Prostate gland (tissue), 2 donors: ENCODE measurements at regions not wholly inside any gene's neighbourhood (a gene's known extent, or its start where the extent isn't known, plus 50 kb on each side); places are given as distances from the start of the nearest gene placed in this dataset.

Experiments used
- DNase-seq: peaks from one replicate; pipeline ENCODE4 v3.0.0-alpha.2; 2019; ENCODE audit warnings: low spot score
- H3K27ac ChIP-seq, 2 donors: fragments of 200-600 bp; sonication (generic); 2 replicates each; pipeline ENCODE4 v1.5.1; 2017 to 2019
- H3K27me3 ChIP-seq: fragments of 200-600 bp; sonication (generic); replicated peaks from 2 replicates; pipeline ENCODE4 v1.5.1; 2019; ENCODE audit not compliant: insufficient read depth
- H3K36me3 ChIP-seq, 2 donors: fragments of 200-600 bp; sonication (generic); 1 replicate in 1 of 2; 2 replicates in 1 of 2; pipeline versions ENCODE4 v1.5.1 to v1.8.1; 2017 to 2019
- H3K4me1 ChIP-seq: fragments of 200-600 bp; sonication (generic); replicated peaks from 2 replicates; pipeline ENCODE4 v1.5.1; 2019
- H3K4me3 ChIP-seq, 2 donors: fragments of 200-600 bp; sonication (generic); 2 replicates each; pipeline ENCODE4 v1.5.1; 2017 to 2019
- H3K9me3 ChIP-seq: fragments of 200-600 bp; sonication (generic); 2 replicates; pipeline ENCODE4 v1.5.1; 2017
- CTCF ChIP-seq, 4 experiments: fragments of 200-600 bp in 2 of 4; fragments of 450-650 bp in 2 of 4; sonication (generic) in 2 of 4; IDR thresholded peaks; 1 replicate in 3 of 4; 2 replicates in 1 of 4; pipeline ENCODE4 v1.5.1; 2016 to 2019; ENCODE audit warnings: antibody characterized with exemption in 4 of 4, mild to moderate bottlenecking in 2 of 4, moderate library complexity in 2 of 4
- POLR2A ChIP-seq: fragments of 450-650 bp; IDR thresholded peaks from one replicate; pipeline ENCODE4 v1.6.1; 2016; ENCODE audit warnings: antibody characterized with exemption, mild to moderate bottlenecking
- POLR2AphosphoS5 ChIP-seq: sonication (generic); formaldehyde crosslinking; IDR thresholded peaks from one replicate; pipeline ENCODE4 v1.6.1; 2017; ENCODE audit warnings: antibody characterized with exemption
- WGBS: methylation state at CpG from one replicate; pipeline ENCODE4 v1.1.5; 2018; 5-methylcytosine and 5-hydroxymethylcytosine counted together
- intact Hi-C: fragments of 100-400 bp; cut with DNase I; formaldehyde crosslinking; loops from one replicate; pipeline ENCODE4 v1.14.2; 2022
- small RNA-seq, 2 donors: library from RNA; depleted of rRNA; stranded (forward); fragments of <200 nt; gene quantifications; one replicate each; pipeline ENCODE3, GENCODE V24; 2016

- intact Hi-C loops = no loop called here
- DNase-seq = no peak
These were observed 148.8 kb downstream of the GATB start for GRCh38 chr4:151611960-151612359.

GRCh38 chr4:151613290-151613689, 147.5 kb downstream of the GATB start:
- no peak for DNase-seq
- no peak overlapping the region for H3K27ac ChIP-seq
- WGBS = 94% methylated on average over 3 of the region's 3 CpGs
- no peak overlapping the region for H3K4me3 ChIP-seq
- TF ChIP-seq POLR2AphosphoS5 (no peak), CTCF (IDR thresholded peaks at IDR 0.05) (no peak), POLR2A (no peak)
- H3K27me3 ChIP-seq = no peaks in the 10 kb centered on the region
- intact Hi-C loops = no loop called here
- H3K36me3 ChIP-seq = no peaks in the 10 kb centered on the region
- no peaks in the 10 kb centered on the region for H3K9me3 ChIP-seq
- no peaks in the 10 kb centered on the region for H3K4me1 ChIP-seq

More at GRCh38 chr4:151611960-151612359, 148.8 kb downstream of the GATB start:
- H3K27ac ChIP-seq = no peak overlapping the region
- H3K4me3 ChIP-seq = no peak overlapping the region
- no peaks in the 10 kb centered on the region for H3K4me1 ChIP-seq
- no peaks in the 10 kb centered on the region for H3K9me3 ChIP-seq
- H3K36me3 ChIP-seq = no peaks in the 10 kb centered on the region
- H3K27me3 ChIP-seq = no peaks in the 10 kb centered on the region
- no peak for TF ChIP-seq POLR2AphosphoS5
- TF ChIP-seq CTCF (IDR thresholded peaks at IDR 0.05) = no peak
- TF ChIP-seq POLR2A = no peak

- TF ChIP-seq CTCF (IDR thresholded peaks at IDR 0.05) (no peak), POLR2A (no peak), POLR2AphosphoS5 (no peak)
- DNase-seq = no peak
- H3K27ac ChIP-seq = no peak overlapping the region
- WGBS = 71% methylated on average over 2 of the region's 2 CpGs
- H3K4me3 ChIP-seq = no peak overlapping the region
- intact Hi-C loops = no loop called here
- H3K4me1 ChIP-seq = no peaks in the 10 kb centered on the region
- H3K36me3 ChIP-seq = no peaks in the 10 kb centered on the region
- H3K27me3 ChIP-seq = no peaks in the 10 kb centered on the region
- H3K9me3 ChIP-seq = no peaks in the 10 kb centered on the region
These were observed 146.2 kb downstream of the GATB start for GRCh38 chr4:151614561-151614960.

- WGBS = 92% methylated on average over 2 of the region's 2 CpGs
- Histone ChIP-seq H3K9me3 (no peaks in the 10 kb centered on the region), H3K4me1 (no peaks in the 10 kb centered on the region), H3K4me3 (no peak overlapping the region), H3K36me3 (no peaks in the 10 kb centered on the region), H3K27me3 (no peaks in the 10 kb centered on the region), H3K27ac (no peak overlapping the region)
- no peak for DNase-seq
- TF ChIP-seq POLR2A (no peak), POLR2AphosphoS5 (no peak), CTCF (IDR thresholded peaks at IDR 0.05) (no peak)
- intact Hi-C loops = no loop called here
These were observed 141.9 kb downstream of the GATB start for GRCh38 chr4:151618858-151619257.

- no peak overlapping the region for H3K27ac ChIP-seq
- TF ChIP-seq POLR2AphosphoS5 (no peak), CTCF (IDR thresholded peaks at IDR 0.05) (no peak), POLR2A (no peak)
- H3K4me1 ChIP-seq = no peaks in the 10 kb centered on the region
- no peaks in the 10 kb centered on the region for H3K27me3 ChIP-seq
- no peak for DNase-seq
- intact Hi-C loops = no loop called here
- H3K36me3 ChIP-seq = no peaks in the 10 kb centered on the region
- H3K9me3 ChIP-seq = no peaks in the 10 kb centered on the region
- no peak overlapping the region for H3K4me3 ChIP-seq
These were observed 140.7 kb downstream of the GATB start for GRCh38 chr4:151620066-151620465.

Small RNA genes in the stretch of these regions (small RNA-seq; reads per million reads assigned to genes)
- gene RN7SKP35 = 0 reads per million in 2 donors
